Hepatocyte (in vitro differentiated cells): ENCODE measurements at regions not wholly inside any gene's neighbourhood (a gene's known extent, or its start where the extent isn't known, plus 50 kb on each side); places are given as distances from the start of the nearest gene placed in this dataset.
A peak's percentile ranks its signal among the peaks of the same experiment; 100 is the strongest.

Experiments used
- DNase-seq: peaks from one replicate; pipeline ENCODE4 v3.0.0-alpha.2; 2016; ENCODE audit warnings: low spot score
- H2AFZ ChIP-seq: fragments of 200-600 bp; sonication (generic); 2 replicates; pipeline ENCODE4 v1.6.0; 2016; ENCODE audit warnings: antibody characterized with exemption, mild to moderate bottlenecking
- H3K27ac ChIP-seq: fragments of 200-600 bp; sonication (generic); 2 replicates; pipeline ENCODE4 v1.5.1; 2016; ENCODE audit warnings: mild to moderate bottlenecking
- H3K27me3 ChIP-seq: fragments of 200-600 bp; sonication (generic); 2 replicates; pipeline ENCODE4 v1.6.1; 2016
- H3K36me3 ChIP-seq: fragments of 200-600 bp; sonication (generic); replicated peaks from 2 replicates; pipeline ENCODE4 v1.5.1; 2016; ENCODE audit warnings: low read depth; ENCODE audit not compliant: insufficient read depth
- H3K4me1 ChIP-seq: fragments of 200-600 bp; sonication (generic); 2 replicates; pipeline ENCODE4 v1.5.1; 2016; ENCODE audit warnings: mild to moderate bottlenecking, moderate library complexity; ENCODE audit not compliant: insufficient read depth
- H3K4me2 ChIP-seq: fragments of 200-600 bp; sonication (generic); 2 replicates; pipeline ENCODE4 v1.6.0; 2016
- H3K4me3 ChIP-seq: fragments of 200-600 bp; sonication (generic); 2 replicates; pipeline ENCODE4 v1.5.1; 2016; ENCODE audit warnings: mild to moderate bottlenecking
- H3K79me2 ChIP-seq: fragments of 200-600 bp; sonication (generic); 2 replicates; pipeline ENCODE4 v1.6.0; 2017; ENCODE audit warnings: mild to moderate bottlenecking
- H3K9me2 ChIP-seq: fragments of 200-600 bp; sonication (generic); replicated peaks from 2 replicates; pipeline ENCODE4 v1.6.0; 2017; ENCODE audit warnings: mild to moderate bottlenecking; ENCODE audit not compliant: insufficient read depth
- H3K9me3 ChIP-seq: fragments of 200-600 bp; sonication (generic); 2 replicates; pipeline ENCODE4 v1.5.1; 2016; ENCODE audit warnings: low read depth, mild to moderate bottlenecking
- H4K20me1 ChIP-seq: fragments of 200-600 bp; sonication (generic); 2 replicates; pipeline ENCODE4 v1.6.0; 2016; ENCODE audit warnings: mild to moderate bottlenecking; ENCODE audit not compliant: insufficient read depth, poor library complexity, severe bottlenecking
- EZH2 ChIP-seq: fragments of 200-600 bp; sonication (generic); IDR thresholded peaks from 2 replicates; pipeline ENCODE4 v1.6.1; 2016; ENCODE audit warnings: antibody characterized with exemption, mild to moderate bottlenecking, borderline replicate concordance
- EZH2phosphoT487 ChIP-seq: fragments of 200-600 bp; sonication (generic); IDR thresholded peaks from one replicate; pipeline ENCODE4 v1.6.1; 2018; ENCODE audit warnings: antibody characterized with exemption, mild to moderate bottlenecking, low read depth, moderate library complexity; ENCODE audit not compliant: unreplicated experiment, severe bottlenecking
- WGBS: methylation state at CpG from one replicate; pipeline ENCODE4 v1.1.6; 2016; ENCODE audit warnings: low lambda C conversion rate; ENCODE audit errors: missing lambda C conversion rate; 5-methylcytosine and 5-hydroxymethylcytosine counted together
- TF ChIP-seq, protein P1 (sequence below): fragments of 200-600 bp; sonication (generic); IDR thresholded peaks from 2 replicates; pipeline ENCODE4 v1.5.1; 2016; ENCODE audit warnings: antibody characterized with exemption, mild to moderate bottlenecking; ENCODE audit not compliant: poor library complexity

DNA sequence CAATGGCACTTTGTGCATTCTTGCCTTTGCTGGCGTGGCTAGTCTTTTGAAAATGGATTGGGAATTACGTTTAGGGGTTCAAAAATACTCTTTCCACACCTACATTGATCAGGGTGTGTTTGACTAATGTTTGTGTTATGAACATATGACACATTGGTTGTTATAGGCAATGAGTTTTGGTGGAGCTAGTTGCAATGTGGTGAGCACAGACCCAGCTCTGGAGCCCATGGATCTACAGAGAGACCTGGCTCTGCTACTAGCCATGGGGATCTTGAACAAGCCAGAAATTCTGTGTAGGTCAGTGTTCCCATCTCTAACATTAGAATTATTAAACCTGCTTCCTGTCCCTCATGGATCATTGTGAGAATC, 222.4 kb upstream of the UBL3 start:
- WGBS, result 64% methylated on average over 2 of the region's 2 CpGs
- Histone ChIP-seq H3K9me3 (no peaks in the 10 kb centered on the region), H3K36me3 (no peaks in the 10 kb centered on the region), H3K79me2 (no peaks in the 10 kb centered on the region), H2AFZ (no peak overlapping the region), H3K9me2 (no peaks in the 10 kb centered on the region), H3K4me2 (no peak overlapping the region), H3K27me3 (no peaks in the 10 kb centered on the region), H3K27ac (peak overlapping the region; percentile 93), H3K4me3 (no peak overlapping the region), H4K20me1 (no peaks in the 10 kb centered on the region), H3K4me1 (peaks cover 5% of the 10 kb centered on the region)
- no peak for DNase-seq
- TF ChIP-seq EZH2phosphoT487 (no peak), EZH2 (no peak)
- TF ChIP-seq, protein P1, sequence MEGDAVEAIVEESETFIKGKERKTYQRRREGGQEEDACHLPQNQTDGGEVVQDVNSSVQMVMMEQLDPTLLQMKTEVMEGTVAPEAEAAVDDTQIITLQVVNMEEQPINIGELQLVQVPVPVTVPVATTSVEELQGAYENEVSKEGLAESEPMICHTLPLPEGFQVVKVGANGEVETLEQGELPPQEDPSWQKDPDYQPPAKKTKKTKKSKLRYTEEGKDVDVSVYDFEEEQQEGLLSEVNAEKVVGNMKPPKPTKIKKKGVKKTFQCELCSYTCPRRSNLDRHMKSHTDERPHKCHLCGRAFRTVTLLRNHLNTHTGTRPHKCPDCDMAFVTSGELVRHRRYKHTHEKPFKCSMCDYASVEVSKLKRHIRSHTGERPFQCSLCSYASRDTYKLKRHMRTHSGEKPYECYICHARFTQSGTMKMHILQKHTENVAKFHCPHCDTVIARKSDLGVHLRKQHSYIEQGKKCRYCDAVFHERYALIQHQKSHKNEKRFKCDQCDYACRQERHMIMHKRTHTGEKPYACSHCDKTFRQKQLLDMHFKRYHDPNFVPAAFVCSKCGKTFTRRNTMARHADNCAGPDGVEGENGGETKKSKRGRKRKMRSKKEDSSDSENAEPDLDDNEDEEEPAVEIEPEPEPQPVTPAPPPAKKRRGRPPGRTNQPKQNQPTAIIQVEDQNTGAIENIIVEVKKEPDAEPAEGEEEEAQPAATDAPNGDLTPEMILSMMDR, result no peak

DNA sequence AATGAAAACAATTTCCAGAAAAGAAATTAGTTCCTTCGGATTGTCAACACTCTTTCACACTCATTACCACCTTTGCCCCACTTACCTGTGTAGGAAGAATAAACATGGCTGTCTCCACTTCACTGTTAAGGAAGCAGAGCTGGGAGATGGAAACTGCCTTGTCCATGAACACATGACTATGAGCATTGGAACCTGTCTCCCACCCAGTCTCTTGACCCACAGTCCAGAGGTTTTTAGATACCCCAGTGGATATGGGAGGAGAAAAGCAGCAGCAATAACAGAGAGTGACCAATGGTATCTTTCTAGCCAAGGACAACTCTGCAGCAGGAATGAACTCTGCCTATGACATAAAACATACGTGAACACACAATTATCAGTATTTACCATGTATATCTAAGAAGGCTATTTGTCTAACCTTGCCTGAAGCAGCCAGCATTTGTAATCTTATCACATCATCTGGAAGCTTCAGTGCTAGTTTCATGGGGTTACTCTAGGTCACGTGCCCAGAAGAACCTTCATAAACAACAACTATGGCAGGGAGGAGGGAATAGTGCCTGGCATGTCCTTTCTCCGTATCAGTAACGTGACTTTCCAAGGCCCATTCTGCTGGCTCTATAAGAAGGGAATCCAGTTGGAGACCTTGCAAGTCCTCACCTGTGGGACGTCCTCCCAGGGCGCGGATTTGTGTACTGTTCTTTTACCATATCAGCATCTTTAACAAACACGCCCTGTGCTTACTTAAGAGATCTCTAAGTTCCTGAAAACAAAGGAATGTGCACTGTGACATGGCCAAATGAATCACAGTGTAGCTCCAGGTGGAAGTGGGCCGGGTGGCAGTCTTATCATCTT, 221.8 kb upstream of the UBL3 start:
- Histone ChIP-seq H3K9me3 (no peaks in the 10 kb centered on the region), H4K20me1 (no peaks in the 10 kb centered on the region), H3K27ac (peak overlapping the region; percentile 93), H3K79me2 (no peaks in the 10 kb centered on the region), H3K27me3 (no peaks in the 10 kb centered on the region), H2AFZ (no peak overlapping the region), H3K9me2 (no peaks in the 10 kb centered on the region), H3K4me2 (peak overlapping the region; percentile 2), H3K4me1 (peaks cover 5% of the 10 kb centered on the region), H3K4me3 (no peak overlapping the region), H3K36me3 (no peaks in the 10 kb centered on the region)
- TF ChIP-seq EZH2phosphoT487 (no peak), EZH2 (no peak)
- WGBS, result 50% methylated on average over 10 of the region's 10 CpGs
- DNase-seq, result peak; percentile 86

DNA sequence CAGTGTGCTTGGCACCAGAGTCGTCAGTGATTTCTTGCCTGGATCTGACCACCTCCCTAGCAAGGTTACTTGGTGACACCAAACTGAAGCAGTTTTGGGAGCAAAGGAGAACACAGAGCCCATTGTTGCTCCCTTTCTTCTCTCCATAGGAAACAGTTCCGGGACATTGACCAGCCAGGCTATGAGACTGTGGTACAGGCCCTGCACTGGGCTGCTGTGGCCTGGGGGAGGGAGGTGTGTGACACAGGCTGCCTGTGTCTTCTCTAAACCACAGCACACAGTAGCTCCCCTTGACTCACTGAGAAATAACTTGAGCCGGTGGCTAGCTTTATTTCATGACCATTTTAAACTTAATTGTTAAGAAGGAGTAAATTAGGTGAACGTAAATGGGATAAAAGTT, 214.8 kb upstream of the UBL3 start:
- Histone ChIP-seq H3K27ac (no peak overlapping the region), H3K9me2 (no peaks in the 10 kb centered on the region), H4K20me1 (no peaks in the 10 kb centered on the region), H3K4me1 (no peaks in the 10 kb centered on the region), H3K4me3 (no peak overlapping the region), H2AFZ (no peak overlapping the region), H3K79me2 (no peaks in the 10 kb centered on the region), H3K9me3 (no peaks in the 10 kb centered on the region), H3K4me2 (no peak overlapping the region), H3K27me3 (no peaks in the 10 kb centered on the region), H3K36me3 (no peaks in the 10 kb centered on the region)
- WGBS, result 88% methylated on average over 4 of the region's 4 CpGs
- TF ChIP-seq EZH2, result no peak
- TF ChIP-seq EZH2phosphoT487, result no peak
- TF ChIP-seq, protein P1, result no peak
- no peak for DNase-seq

DNA sequence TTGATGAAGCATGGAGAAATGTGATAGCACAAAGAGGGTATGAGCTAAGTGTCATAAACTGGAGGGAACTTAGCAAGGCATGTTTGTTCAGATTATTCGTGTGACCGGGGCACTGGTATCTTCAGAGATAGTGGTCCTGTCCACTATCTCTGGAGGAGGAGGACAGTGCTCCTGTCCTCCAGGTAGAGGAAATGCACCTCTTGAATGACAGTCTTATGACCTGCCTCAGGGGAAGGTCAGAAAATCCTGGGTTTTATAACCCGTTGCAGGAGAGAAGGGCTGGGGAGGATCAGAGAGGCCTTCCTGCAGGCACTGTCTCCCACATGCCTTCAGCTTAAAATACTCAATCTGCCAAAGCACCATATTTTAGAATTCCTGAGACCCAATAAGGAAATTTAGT, 213.5 kb upstream of the UBL3 start:
- H3K36me3 ChIP-seq, result no peaks in the 10 kb centered on the region
- no peak overlapping the region for H3K4me2 ChIP-seq
- H3K4me1 ChIP-seq, result no peaks in the 10 kb centered on the region
- TF ChIP-seq, protein P1, result no peak
- TF ChIP-seq EZH2, result no peak
- TF ChIP-seq EZH2phosphoT487, result no peak
- no peaks in the 10 kb centered on the region for H3K27me3 ChIP-seq
- H2AFZ ChIP-seq, result no peak overlapping the region
- no peaks in the 10 kb centered on the region for H3K9me3 ChIP-seq
- WGBS, result 39% methylated on average over 3 of the region's 3 CpGs
- H4K20me1 ChIP-seq, result no peaks in the 10 kb centered on the region
- no peaks in the 10 kb centered on the region for H3K9me2 ChIP-seq
- no peak for DNase-seq
- no peak overlapping the region for H3K4me3 ChIP-seq
- H3K79me2 ChIP-seq, result no peaks in the 10 kb centered on the region
- no peak overlapping the region for H3K27ac ChIP-seq
